PC-3 (cell line): ENCODE measurements at regions not wholly inside any gene's neighbourhood (a gene's known extent, or its start where the extent isn't known, plus 50 kb on each side); places are given as distances from the start of the nearest gene placed in this dataset.

Source experiments
- EZH2 ChIP-seq: fragments of 300-600 bp; sonication (generic); IDR thresholded peaks from one replicate; pipeline ENCODE4 v1.6.1; 2017; ENCODE audit warnings: antibody characterized with exemption, mild to moderate bottlenecking, low read length; ENCODE audit not compliant: unreplicated experiment
- TF ChIP-seq, protein P1 (sequence below): fragments of 300-600 bp; sonication (generic); conservative IDR thresholded peaks from 2 replicates; pipeline ENCODE4 v1.5.1; 2017; ENCODE audit warnings: antibody characterized with exemption, low read depth, mild to moderate bottlenecking, low read length

DNA sequence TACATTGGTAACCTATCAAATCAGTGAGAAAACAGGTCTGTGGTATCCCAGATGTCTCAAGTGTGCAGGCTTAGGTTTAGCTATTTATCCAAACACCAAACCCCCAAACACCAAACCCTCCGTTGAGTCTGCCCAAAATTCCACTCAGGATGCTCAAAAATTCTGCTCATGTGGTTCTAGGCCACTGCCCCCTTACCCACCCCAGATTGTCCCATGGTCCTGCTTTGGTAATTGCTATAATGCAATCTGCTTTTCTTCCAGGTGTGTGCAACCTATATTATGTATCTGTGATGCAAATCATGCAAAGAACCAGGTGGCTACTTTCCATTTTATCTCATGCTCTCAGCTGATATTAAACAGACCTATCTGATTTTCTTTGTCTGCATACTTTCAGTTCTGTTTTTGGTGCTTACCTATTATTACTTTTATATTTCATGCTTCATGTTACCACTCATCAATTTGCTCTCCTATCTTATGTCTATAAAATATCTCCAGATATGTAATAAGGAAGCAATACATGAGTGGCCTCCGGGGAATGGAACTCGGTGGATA lies 123.7 kb downstream of the TOMM20 start:
- TF ChIP-seq, protein P1, sequence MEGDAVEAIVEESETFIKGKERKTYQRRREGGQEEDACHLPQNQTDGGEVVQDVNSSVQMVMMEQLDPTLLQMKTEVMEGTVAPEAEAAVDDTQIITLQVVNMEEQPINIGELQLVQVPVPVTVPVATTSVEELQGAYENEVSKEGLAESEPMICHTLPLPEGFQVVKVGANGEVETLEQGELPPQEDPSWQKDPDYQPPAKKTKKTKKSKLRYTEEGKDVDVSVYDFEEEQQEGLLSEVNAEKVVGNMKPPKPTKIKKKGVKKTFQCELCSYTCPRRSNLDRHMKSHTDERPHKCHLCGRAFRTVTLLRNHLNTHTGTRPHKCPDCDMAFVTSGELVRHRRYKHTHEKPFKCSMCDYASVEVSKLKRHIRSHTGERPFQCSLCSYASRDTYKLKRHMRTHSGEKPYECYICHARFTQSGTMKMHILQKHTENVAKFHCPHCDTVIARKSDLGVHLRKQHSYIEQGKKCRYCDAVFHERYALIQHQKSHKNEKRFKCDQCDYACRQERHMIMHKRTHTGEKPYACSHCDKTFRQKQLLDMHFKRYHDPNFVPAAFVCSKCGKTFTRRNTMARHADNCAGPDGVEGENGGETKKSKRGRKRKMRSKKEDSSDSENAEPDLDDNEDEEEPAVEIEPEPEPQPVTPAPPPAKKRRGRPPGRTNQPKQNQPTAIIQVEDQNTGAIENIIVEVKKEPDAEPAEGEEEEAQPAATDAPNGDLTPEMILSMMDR, result no peak
- no peak for TF ChIP-seq EZH2
